ENCODE measurements at regions not wholly inside any gene's neighbourhood (a gene's known extent, or its start where the extent isn't known, plus 50 kb on each side); places are given as distances from the start of the nearest gene placed in this dataset.

- TF ChIP-seq CTCF (IDR thresholded peaks at IDR 0.05) (no peak), POLR2A (IDR thresholded peaks at IDR 0.05) (no peak), POLR2AphosphoS5 (IDR thresholded peaks at IDR 0.05) (no peak)
Measured at GRCh38 chr17:54404259-54404658, 496.4 kb upstream of the TOM1L1 start.

All from stomach (tissue), 4 donors.